Thoracic aorta (tissue), 2 donors: ENCODE measurements at regions not wholly inside any gene's neighbourhood (a gene's known extent, or its start where the extent isn't known, plus 50 kb on each side); places are given as distances from the start of the nearest gene placed in this dataset.

Experiments
- ATAC-seq: fragments of 150-250 bp; one replicate; pipeline ENCODE4 v1.8.0; 2017; ENCODE audit warnings: low read depth; ENCODE audit not compliant: insufficient number of reproducible peaks, low FRiP score
- DNase-seq: peaks from one replicate; pipeline ENCODE4 v3.0.0-alpha.2; 2020; ENCODE audit warnings: low spot score
- H3K27ac ChIP-seq, 2 donors: fragments of 200-600 bp; sonication (generic); 1 replicate in 1 of 2; 2 replicates in 1 of 2; pipeline ENCODE4 v1.5.1; 2016; ENCODE audit warnings: mild to moderate bottlenecking in 2 of 2, moderate library complexity in 2 of 2
- H3K27me3 ChIP-seq: fragments of 200-600 bp; sonication (generic); replicated peaks from 2 replicates; pipeline ENCODE4 v1.6.0; 2016; ENCODE audit warnings: mild to moderate bottlenecking; ENCODE audit not compliant: insufficient read depth
- H3K36me3 ChIP-seq: fragments of 200-600 bp; sonication (generic); one replicate; pipeline ENCODE4 v1.5.1; 2016
- H3K4me1 ChIP-seq, 2 donors: fragments of 200-600 bp; sonication (generic); 1 replicate in 1 of 2; 2 replicates in 1 of 2; pipeline versions ENCODE4 v1.5.1 to v1.6.0; 2016; ENCODE audit warnings: low read depth in 2 of 2, mild to moderate bottlenecking in 1 of 2; ENCODE audit not compliant: control insufficient read depth in 1 of 2
- H3K4me3 ChIP-seq: fragments of 200-600 bp; sonication (generic); 2 replicates; pipeline ENCODE4 v1.5.1; 2016; ENCODE audit warnings: mild to moderate bottlenecking
- H3K9me3 ChIP-seq: fragments of 200-600 bp; sonication (generic); 2 replicates; pipeline ENCODE4 v1.5.1; 2016
- CTCF ChIP-seq: fragments of 200-600 bp; sonication (generic); IDR thresholded peaks from one replicate; pipeline ENCODE4 v1.5.1; 2019; ENCODE audit warnings: antibody characterized with exemption

- Histone ChIP-seq H3K27ac (no peak overlapping the region), H3K36me3 (no peaks in the 10 kb centered on the region), H3K4me1 (no peaks in the 10 kb centered on the region), H3K27me3 (no peaks in the 10 kb centered on the region), H3K9me3 (peaks cover 4% of the 10 kb centered on the region), H3K4me3 (no peak overlapping the region)
- DNase-seq (no peak), ATAC-seq (no peak)
- TF ChIP-seq CTCF: no peak
Observed at GRCh38 chr3:153625506-153625905, 463.5 kb downstream of the RAP2B start.

GRCh38 chr3:153626158-153626557 is 464.1 kb downstream of the RAP2B start:
- DNase-seq (no peak), ATAC-seq (no peak)
- Histone ChIP-seq H3K27me3 (no peaks in the 10 kb centered on the region), H3K36me3 (no peaks in the 10 kb centered on the region), H3K9me3 (no peaks in the 10 kb centered on the region), H3K27ac (no peak overlapping the region), H3K4me1 (no peaks in the 10 kb centered on the region), H3K4me3 (no peak overlapping the region)
- no peak for TF ChIP-seq CTCF

- Histone ChIP-seq H3K36me3 (no peaks in the 10 kb centered on the region), H3K4me3 (no peak overlapping the region), H3K27ac (no peak overlapping the region), H3K27me3 (no peaks in the 10 kb centered on the region), H3K4me1 (no peaks in the 10 kb centered on the region), H3K9me3 (no peaks in the 10 kb centered on the region)
- no peak for TF ChIP-seq CTCF
- DNase-seq (no peak), ATAC-seq (no peak)
Observed at GRCh38 chr3:153628591-153628990, 466.6 kb downstream of the RAP2B start.

- H3K27ac ChIP-seq: no peak overlapping the region
- no peak for TF ChIP-seq CTCF
- no peaks in the 10 kb centered on the region for H3K4me1 ChIP-seq
- no peaks in the 10 kb centered on the region for H3K9me3 ChIP-seq
- no peaks in the 10 kb centered on the region for H3K27me3 ChIP-seq
- H3K36me3 ChIP-seq: no peaks in the 10 kb centered on the region
- ATAC-seq: no peak
- no peak for DNase-seq
- H3K4me3 ChIP-seq: no peak overlapping the region
Observed at GRCh38 chr3:153629148-153629547, 467.1 kb downstream of the RAP2B start.

- no peak for ATAC-seq
- H3K9me3 ChIP-seq: no peaks in the 10 kb centered on the region
Observed at GRCh38 chr3:153631102-153631501, 469.1 kb downstream of the RAP2B start.

More at GRCh38 chr3:153631102-153631501, 469.1 kb downstream of the RAP2B start:
- no peak overlapping the region for H3K27ac ChIP-seq
- no peaks in the 10 kb centered on the region for H3K4me1 ChIP-seq
- H3K36me3 ChIP-seq: no peaks in the 10 kb centered on the region
- TF ChIP-seq CTCF: no peak
- H3K4me3 ChIP-seq: no peak overlapping the region
- no peaks in the 10 kb centered on the region for H3K27me3 ChIP-seq
- no peak for DNase-seq
